NCI-H2107 treated with DMSO at 0.1 percent for 48 hours (cell line): ENCODE measurements at regions not wholly inside any gene's neighbourhood (a gene's known extent, or its start where the extent isn't known, plus 50 kb on each side); places are given as distances from the start of the nearest gene placed in this dataset.

ENCODE experiments used
- DNase-seq: peaks from one replicate; lab custom pipeline; 2025; ENCODE audit not compliant: unreplicated experiment; lab: John Stamatoyannopoulos, UW

DNA sequence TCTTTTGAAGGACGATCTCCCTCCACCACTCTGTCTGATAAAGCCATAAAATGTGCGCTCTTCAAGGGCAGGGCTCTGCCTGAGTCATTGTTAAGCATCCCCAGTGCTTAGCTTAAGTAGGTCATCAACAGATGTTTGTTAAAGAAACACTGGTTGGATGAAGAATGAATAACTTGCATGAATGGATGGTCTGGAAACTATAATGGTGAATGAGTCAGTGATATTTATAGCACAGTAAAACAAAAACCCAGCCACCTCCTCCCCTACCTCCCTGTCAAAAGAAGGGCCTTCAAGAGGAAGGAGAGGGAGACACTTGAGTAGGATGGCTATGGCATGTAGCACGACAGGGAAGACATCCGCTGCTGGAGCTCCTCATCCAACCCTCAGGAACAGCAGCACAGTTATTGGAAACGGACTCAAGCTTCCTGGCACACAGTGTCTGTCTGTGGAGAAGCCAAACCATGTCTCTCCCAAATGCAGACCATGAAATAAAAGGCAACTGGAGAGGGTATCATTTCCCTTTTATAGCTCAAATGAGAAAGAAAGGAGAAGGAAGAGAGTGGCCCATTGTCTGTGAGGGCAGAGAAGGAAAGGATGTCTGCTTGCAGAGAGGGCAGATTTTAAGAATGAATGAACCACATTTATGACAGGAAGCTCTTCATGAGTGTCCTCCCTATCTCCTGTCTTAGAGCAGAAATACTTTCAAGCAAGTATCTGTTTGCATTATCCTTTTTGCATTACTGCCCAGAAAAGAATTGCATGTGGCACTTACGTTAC lies 183.5 kb upstream of the UBL3 start:
- no peak for DNase-seq

GRCh38 chr13:30032263-30032662 lies 181.8 kb upstream of the UBL3 start:
- DNase-seq: no peak

DNA sequence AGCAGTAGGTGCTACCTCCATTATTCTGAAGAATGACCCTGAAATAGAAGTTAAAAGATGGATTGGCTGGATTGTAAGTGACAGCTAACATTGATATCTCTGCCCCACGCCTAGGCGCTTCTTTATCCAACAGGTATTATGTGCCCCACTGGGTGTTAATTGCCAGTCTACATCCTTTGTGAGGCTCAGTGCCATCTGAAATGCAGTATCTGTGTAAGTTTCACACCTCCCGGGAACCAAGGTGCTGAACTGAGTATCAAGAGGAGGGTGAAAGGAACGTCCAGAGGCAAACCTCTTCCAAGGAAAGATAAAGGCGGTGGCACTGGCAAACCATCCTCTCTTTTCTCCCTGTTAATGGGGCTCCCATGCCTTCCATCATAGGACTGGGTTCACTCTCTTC lies 181.1 kb upstream of the UBL3 start:
- no peak for DNase-seq

DNA sequence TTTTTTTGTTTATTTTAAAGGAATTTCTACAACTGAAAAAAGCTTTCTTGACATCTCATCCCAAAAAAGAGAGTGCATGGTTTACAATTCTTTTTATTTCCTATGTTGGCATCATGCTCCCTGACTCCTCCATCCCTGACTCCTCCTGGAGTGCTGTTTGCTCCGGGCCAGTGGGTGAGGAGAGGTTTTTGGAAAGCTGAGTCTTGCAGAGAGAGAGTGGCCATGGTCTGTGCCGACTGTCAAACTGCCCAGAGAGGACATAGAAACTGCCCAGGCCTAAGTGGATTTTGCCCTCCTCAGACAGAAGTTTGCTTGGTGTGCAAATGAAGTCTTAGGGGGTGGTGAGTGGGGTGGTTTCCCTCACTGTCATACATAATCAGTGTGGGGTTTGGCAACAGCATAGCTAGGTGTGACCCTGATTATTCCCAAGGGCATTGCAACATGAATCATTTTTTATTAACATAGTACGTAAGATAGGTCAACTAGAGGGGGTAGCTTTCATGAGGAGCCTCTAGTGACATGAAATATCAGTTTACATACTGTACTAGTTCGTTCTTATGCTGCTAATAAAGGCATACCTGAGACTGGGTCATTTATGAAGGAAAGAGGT lies 179.8 kb upstream of the UBL3 start:
- no peak for DNase-seq

GRCh38 chr13:30027569-30028455 lies 177.4 kb upstream of the UBL3 start:
- no peak for DNase-seq

DNA sequence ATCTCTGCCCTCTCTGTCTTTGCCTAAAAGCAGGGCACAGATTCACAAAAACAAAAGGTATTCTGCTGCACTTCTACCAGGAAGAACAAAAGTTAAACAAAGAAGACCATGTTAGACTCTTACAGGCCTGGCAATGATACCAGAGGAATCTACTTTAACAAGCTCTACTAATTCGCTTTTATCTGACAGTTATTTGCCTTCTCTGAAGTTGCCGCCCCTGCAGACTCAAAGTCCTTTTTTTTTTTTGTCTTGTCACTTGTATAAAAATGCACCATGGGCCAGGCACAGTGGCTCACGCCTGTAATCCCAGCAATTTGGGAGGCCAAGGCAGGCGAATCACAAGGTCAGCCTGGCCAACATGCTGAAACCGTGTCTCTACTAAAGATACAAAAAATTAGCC lies 176.5 kb upstream of the UBL3 start:
- no peak for DNase-seq

DNA sequence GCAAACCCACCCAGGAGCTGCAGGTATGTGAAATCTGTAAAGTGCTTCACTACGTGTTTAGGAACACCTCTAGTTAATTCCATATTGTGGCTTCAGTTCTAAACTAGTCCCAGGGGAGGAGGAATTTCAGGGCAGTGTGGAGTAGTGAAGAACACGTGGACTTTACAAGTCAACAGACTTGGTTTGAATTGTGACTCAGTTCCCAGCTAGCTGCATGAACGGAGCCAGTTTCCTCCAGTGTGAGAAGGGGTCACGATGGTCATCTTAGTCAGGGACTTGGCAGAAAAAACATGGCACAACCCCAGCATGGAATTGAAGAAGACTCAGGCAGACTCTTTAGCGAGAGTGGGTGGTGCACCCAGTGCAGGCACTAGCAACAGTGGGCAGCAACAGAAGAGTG lies 175.7 kb upstream of the UBL3 start:
- DNase-seq: no peak

DNA sequence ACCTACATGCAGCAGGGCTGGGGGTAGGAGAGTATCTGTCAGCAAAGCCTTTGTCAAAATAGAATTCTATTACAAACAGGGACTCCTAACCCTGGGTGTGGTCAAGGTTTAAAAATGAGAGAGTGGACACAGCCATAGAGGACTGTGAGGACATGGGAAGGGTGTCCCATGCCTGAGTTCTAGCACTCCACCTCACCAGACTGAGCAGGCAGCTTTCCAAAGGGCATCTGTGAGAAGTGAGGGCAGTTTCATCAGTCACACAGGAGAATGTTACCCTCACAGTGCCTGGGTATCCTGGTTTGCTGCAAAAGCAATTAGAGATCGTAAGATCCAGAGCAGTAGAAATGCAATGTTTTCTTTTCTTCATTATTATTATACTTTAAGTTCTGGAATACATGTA lies 174.9 kb upstream of the UBL3 start:
- DNase-seq: no peak

DNA sequence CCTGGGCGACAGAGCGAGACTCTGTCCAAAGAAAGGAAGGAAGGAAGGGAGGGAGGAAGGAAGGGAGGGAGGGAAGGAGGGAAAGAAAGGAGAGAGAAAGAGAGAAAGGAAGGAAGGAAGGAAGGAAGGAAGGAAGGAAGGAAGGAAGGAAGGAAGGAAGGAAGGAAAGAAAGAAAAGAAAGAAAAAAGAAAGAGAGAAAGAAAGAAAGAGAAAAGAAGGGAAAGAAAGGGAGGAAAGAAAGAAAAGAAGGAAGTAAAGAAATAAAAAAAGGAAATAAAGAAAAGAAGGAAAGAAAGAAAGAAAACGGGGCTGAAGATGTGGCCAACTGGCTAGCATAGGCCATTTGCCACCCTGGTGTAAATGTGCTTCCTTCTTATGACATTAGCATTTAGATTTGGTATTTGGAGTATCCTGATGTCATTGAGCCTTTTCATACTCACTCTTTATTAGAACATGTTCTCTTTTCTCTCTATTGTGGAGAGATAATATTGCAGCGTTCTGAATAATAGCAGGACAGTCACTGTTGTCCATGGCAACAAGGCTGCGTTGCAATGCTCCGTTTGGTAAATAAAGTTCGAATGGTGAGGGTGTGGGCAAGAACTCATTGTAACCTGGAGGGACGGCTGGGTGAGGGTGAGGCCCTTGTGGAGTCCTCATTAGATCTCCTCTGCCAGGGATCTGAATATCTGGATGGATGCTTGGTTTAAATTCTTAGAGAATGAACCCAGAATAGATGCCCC lies 173.9 kb upstream of the UBL3 start:
- no peak for DNase-seq

DNA sequence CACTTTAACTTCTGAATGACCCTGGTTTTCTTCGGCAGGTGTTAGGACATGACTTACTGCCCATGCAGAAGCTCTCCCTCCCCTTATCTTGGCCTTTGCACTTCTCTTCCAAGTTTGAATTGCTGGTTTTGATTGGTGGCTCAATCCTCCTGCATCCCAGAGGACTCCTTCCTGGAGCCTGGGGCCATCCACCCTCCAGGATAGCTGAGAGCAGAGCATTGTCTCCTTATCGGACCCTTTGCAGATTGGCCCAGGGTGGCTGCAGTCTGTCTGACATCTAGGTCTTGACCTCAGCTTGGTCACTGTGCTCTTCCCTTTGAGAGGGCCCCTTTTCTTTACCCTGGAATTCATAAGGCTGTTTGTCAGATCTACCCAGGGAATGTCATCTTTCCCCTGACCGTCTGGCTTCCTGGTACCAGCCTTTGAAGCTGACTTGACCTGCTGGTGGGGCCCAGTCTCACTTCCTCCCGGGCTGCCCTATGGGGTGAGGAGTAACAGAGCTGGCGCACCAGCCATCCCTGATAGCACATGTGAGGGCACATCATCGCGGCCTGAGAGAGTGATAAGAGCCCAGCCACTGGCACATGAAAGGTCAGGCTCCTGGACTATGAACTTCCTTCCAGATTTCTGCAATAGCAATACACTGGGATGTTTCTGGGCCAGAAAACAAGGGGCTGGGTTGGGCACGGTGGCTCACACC lies 172.9 kb upstream of the UBL3 start:
- no peak for DNase-seq

DNA sequence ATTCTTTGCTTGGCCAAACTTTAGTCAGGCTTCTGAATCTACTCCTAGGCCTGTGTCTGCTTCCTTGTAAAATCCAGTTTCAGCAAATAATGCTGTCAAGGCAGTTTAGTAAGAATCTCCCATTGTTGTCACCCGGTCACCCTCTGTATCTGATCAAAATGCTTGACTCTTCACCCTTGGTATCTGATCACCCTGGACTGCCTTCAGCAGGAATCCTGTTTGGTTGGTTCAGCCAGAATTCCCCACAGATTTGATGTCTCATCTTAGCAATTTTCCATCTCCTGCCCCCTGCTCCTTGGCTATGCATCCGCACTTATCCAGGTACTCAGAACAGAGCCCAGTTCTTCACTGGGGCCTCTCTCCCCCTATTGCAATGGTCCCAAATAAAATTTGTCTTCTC lies 172.4 kb upstream of the UBL3 start:
- DNase-seq: no peak

DNA sequence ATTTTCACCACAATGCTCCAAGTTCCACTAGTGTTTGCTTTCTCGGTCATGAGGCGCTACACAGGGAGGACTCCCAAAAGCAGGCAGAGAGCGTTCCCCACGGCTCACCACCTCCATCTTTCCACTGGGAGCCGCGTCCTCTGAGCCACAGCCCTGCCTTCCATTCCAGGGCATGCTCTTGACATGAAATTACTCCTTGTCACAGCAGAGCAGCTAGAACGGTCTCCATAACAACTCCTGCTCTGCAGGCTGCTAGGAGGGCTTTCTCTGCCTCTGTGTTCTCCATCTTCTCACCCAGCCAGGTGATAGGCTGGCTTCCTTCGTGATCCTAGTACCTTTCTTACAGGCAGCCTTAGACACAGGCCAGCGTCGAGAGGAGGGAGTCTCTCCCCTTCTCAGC lies 171.8 kb upstream of the UBL3 start:
- no peak for DNase-seq

GRCh38 chr13:30021611-30022010 lies 171.2 kb upstream of the UBL3 start:
- DNase-seq: no peak

GRCh38 chr13:30020726-30021312 lies 170.4 kb upstream of the UBL3 start:
- DNase-seq: no peak

GRCh38 chr13:30019648-30020626 lies 169.5 kb upstream of the UBL3 start:
- no peak for DNase-seq

GRCh38 chr13:30017880-30018279 lies 167.5 kb upstream of the UBL3 start:
- DNase-seq: no peak

GRCh38 chr13:30016398-30016797 lies 166.0 kb upstream of the UBL3 start:
- DNase-seq: no peak

- DNase-seq: no peak
Measured at GRCh38 chr13:30009411-30009810, 159.0 kb upstream of the UBL3 start.

GRCh38 chr13:30006246-30006645 lies 155.8 kb upstream of the UBL3 start:
- no peak for DNase-seq
